Ishikawa (cell line): ENCODE measurements at regions not wholly inside any gene's neighbourhood (a gene's known extent, or its start where the extent isn't known, plus 50 kb on each side); places are given as distances from the start of the nearest gene placed in this dataset.

Experiments
- CEBPB ChIP-seq: IDR thresholded peaks from 2 replicates; pipeline ENCODE4 v1.6.1; 2012
- EP300 ChIP-seq: IDR thresholded peaks from 2 replicates; pipeline ENCODE4 v1.6.1; 2012; ENCODE audit warnings: borderline replicate concordance
- REST ChIP-seq: IDR thresholded peaks from 2 replicates; pipeline ENCODE4 v1.6.1; 2012; ENCODE audit warnings: low read depth, mild to moderate bottlenecking
- TCF12 ChIP-seq: IDR thresholded peaks from 2 replicates; pipeline ENCODE4 v1.6.1; 2012; ENCODE audit warnings: low read depth
- TEAD4 ChIP-seq: IDR thresholded peaks from 2 replicates; pipeline ENCODE4 v1.6.1; 2012
- USF1 ChIP-seq: IDR thresholded peaks from 2 replicates; pipeline ENCODE4 v1.6.1; 2012
- ZBTB7A ChIP-seq: IDR thresholded peaks from 2 replicates; pipeline ENCODE4 v1.6.1; 2012; ENCODE audit warnings: low read depth

- TF ChIP-seq ZBTB7A (no peak), CEBPB (no peak), TCF12 (no peak), USF1 (no peak), EP300 (no peak), TEAD4 (no peak), REST (no peak)
Measured at GRCh38 chr4:19293781-19294180, 957.9 kb upstream of the SLIT2 start.
